ENCODE measurements at regions not wholly inside any gene's neighbourhood (a gene's known extent, or its start where the extent isn't known, plus 50 kb on each side); places are given as distances from the start of the nearest gene placed in this dataset.

DNA sequence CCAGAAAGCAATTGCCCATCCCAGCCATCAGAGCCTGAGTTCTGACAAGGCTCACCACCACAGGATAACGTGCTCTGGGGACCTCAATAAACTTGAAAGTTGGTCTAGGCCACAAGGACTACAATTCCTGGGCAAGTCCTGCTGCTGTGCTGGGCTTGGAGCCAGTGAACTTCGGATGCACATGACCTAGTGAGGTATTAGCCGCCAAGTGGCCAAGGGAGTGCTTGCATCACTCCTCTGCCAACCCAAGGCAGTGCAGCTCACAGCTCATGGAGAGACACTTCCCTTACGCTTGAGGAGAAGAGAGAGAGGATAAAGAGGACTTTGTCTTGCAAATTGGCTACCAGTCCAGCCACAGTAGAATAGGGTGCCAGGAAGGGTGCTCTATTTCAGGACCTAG lies 219.6 kb downstream of the MBD2 start:
- TF ChIP-seq CTCF (IDR thresholded peaks at IDR 0.05) (no peak), POLR2AphosphoS5 (IDR thresholded peaks at IDR 0.05) (no peak), EP300 (IDR thresholded peaks at IDR 0.05) (no peak)
